IPS DF 4.7 (cell line): ENCODE measurements at regions not wholly inside any gene's neighbourhood (a gene's known extent, or its start where the extent isn't known, plus 50 kb on each side); places are given as distances from the start of the nearest gene placed in this dataset.
"Not testable (repeated sequence)": the region's sequence is repeated elsewhere in the genome, so short reads cannot be mapped to it uniquely, and the experiment has no call there.

Experiments used
- DNase-seq: peaks from one replicate; pipeline ENCODE4 v3.0.0-alpha.2; 2013; ENCODE audit warnings: low spot score; ENCODE audit errors: extremely low read depth

DNA sequence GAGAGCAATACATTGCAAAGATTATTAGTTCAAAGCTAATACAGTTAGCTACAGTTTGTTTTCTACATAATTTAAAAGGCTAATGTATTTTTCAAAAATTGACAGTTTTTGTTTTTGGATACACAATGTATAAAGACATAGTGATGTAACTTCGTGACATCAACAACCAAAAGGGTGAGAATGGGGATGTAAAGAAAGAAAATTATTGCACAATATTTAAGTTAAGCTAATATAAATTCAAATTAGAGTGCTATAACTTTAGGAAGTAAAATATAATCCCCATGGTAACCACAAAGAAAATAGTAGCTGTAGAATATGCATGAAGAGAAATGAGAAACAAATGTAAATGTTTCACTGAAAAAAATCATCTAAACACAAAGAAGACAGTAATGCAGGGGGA is 334.4 kb upstream of the DEPDC1 start:
- DNase-seq: no peak

DNA sequence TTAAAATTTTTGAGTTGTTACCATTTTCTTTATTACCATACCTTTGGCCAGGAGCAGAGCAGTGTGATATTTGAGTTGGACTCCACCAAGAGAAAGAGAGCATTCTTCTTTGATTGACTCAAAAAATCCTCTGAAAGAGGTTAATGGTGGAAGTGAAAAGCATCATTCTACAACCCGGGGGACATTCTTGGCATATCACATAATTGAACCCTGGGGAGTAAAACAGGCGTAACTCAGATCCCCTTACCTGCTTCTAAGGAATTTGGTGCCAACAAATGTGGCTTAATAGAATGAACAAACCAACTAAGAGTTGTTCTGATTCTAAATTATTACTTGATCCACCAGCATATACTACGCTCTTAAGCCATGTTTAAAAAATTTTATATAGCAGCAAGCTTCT is 351.1 kb upstream of the DEPDC1 start:
- DNase-seq: no peak

DNA sequence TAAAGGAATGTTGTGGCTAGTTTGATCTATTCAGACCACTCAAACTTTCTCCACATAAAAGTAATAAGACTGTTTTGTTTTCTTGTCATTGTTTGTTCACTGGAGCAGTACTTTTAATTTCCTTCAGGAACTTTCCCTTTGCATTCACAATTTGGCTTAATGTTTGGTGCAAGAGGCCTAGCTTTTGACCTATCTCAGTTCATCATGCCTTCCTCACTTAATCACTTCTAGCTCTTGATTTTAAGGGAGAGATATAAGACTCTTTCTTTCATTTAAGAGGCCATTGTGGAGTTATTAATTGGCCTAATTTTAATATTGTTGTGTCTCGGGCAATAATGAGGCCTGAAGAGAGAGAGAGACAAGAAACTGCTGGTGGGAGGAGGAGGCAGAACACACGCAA is 371.7 kb upstream of the DEPDC1 start:
- DNase-seq: no peak

DNA sequence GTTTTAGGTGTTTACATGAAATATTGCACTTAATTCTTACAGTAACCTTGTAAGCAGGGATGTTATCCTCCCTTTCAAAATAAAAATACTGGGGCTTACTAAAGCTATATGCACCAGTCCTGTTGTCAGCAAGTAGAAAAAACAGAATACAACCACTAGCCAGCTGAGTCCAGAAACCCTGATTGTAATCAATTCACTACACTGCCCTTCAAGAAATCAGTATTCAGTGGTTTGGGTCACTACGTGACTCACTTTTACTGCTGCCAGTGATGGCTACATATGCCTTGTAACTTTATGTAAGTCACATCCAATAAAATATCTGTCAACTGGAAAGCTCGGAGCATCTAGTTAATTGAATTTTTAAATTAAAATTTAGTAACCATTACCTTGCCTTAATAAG is 376.3 kb upstream of the DEPDC1 start:
- no peak for DNase-seq

- DNase-seq: not testable (repeated sequence)
Measured at GRCh38 chr1:68881330-68882194, 384.7 kb upstream of the DEPDC1 start.

DNA sequence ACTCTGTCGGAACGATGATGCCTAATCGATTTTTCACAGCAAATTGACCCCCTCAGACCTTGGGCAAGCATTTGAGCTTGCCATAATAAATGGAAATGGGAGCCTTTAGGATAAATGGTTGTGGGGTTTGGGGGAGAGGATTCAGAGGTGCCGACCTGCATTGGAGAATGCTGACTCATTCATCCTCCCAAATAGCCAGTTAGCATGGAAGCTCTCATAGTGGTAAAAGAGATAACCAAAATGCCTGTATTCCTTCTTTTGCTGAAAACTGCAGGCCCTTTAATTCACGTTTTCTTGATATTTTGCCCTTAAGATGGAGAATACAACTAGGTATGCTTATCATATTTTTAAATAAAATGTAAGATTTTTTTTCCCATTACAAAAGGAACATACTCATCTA is 392.6 kb upstream of the DEPDC1 start:
- no peak for DNase-seq

DNA sequence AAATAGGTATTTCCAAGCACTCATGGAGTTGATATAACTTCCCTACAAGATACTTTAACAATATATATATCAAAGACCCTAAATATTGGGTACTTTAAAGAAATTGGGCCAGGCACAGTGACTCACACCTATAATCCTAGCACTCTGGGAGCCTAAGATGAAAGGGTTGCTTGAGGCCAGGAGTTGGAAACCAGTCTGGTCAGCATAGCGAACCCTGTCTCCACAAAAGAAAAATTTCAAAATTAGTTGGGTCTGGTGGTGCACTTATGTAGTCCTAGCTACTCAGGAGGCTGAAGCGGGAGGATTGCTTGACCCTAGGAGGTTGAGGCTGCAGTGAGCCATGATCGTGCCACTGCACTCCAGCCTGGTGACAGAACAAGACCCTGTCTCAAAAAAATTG is 393.9 kb upstream of the DEPDC1 start:
- no peak for DNase-seq

DNA sequence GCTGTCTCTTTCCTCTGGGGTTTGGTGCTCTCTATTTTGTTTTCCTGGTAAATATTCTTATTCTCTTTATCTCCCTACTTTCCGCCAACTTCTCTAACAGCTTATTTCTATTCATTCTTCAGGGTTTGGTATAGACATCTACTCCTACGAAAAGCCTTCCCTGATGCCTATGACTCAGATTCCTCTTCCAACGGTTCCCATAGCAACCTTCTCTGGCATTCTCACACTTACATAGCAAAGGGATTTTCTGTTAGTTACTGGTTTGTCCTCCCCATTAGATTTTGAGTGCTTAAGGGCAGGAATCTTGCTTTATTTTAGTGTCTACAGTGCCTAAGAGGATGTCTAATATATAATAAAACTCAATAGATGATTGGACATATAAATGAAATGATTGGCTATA is 407.6 kb upstream of the DEPDC1 start:
- DNase-seq: peak; percentile 9

DNA sequence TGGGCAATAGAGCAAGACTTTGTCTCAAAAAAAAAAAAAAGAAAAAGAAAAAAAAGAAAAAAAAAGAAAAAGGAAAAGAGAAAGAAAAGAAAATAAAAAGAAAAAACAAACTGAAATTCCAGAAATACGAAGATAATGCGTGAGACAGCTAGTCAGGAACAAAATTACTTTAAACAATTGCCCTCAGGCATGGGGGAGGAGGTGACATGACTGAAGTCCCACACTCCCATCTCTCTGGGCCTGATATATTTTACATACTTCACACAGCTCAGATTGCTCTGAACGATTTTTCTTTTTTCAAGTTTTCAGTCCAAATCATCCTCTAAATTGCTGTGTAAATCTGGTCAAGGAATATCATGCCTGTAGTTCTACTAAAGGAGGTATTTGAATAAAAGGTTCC is 409.5 kb upstream of the DEPDC1 start:
- no peak for DNase-seq

GRCh38 chr1:68907491-68907890 is 410.6 kb upstream of the DEPDC1 start:
- DNase-seq: no peak

GRCh38 chr1:68908316-68908715 is 411.4 kb upstream of the DEPDC1 start:
- no peak for DNase-seq

DNA sequence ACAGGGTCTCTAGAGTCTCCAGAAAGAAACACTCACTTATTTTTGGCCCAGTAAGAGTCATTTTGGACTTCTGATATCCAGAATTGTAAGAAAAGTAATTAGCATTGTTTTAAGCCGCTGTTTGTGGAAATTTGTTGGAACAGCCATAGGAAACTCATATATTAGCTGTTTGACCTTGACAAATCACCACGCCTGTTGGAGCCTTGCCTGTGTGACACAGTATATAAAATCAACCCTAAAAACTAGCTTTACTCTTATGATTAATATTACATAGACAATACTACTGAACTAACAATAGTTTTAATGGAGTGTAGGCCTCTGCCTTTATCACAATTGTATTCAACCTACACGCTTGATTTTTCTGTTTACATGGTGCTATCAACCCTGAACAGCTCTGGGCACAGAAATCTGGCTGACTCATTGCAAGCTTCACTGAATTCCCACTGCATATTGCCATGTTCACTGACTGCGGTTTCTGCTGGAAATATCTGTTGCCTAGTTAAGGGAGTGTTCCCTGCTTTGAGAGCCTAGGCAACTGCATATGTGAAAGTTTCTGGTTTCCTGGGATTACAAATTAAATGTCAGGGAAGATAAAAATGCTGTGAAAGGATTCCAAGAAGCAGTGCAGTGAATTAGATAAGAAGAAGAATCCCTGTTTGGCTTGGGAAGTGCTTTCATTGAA is 419.5 kb upstream of the DEPDC1 start:
- DNase-seq: no peak

- DNase-seq: no peak
Measured at GRCh38 chr1:68917456-68917855, 420.6 kb upstream of the DEPDC1 start.

DNA sequence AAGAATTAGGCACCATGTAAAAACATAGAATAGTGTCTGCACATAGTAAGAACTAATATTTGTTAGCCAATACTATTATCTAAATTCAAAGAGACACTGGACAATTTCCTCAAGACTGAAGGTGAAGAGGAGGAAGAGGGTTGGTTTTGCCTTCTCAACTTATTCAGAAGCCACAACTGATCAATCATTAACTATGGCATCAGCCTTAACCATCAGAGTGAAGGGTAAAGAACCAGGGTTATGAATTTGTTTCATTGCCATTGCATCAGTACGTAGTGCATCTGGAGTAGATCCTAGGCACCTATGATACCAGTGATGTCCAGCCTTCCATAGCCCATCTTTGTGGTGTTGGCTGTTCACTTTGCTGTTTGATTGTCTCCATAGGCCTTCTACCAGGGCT is 421.7 kb upstream of the DEPDC1 start:
- no peak for DNase-seq

DNA sequence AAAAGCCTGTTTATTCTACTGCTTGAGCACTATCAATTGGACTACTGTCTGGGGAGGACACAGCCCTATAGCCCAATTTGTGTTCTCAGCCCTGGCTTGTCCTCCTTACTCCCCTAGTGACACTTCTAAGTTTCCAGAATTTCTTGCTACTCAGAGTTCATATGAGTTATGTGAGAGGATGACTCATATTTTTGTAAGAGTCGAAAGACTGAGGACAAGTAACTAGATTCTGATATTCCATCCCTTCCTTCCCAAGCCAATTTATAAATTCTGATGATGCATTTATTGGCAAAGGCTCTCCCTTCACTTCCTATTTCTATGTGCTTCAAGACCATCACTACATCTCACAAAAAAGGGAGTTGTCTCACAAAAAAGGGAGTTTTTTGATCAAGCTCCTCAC is 422.2 kb upstream of the DEPDC1 start:
- no peak for DNase-seq

- not testable (repeated sequence) for DNase-seq
Measured at GRCh38 chr1:68923475-68924088, 426.7 kb upstream of the DEPDC1 start.

GRCh38 chr1:68930101-68930500 is 433.2 kb upstream of the DEPDC1 start:
- DNase-seq: no peak

- DNase-seq: no peak
Measured at GRCh38 chr1:68936530-68936929, 439.6 kb upstream of the DEPDC1 start.

DNA sequence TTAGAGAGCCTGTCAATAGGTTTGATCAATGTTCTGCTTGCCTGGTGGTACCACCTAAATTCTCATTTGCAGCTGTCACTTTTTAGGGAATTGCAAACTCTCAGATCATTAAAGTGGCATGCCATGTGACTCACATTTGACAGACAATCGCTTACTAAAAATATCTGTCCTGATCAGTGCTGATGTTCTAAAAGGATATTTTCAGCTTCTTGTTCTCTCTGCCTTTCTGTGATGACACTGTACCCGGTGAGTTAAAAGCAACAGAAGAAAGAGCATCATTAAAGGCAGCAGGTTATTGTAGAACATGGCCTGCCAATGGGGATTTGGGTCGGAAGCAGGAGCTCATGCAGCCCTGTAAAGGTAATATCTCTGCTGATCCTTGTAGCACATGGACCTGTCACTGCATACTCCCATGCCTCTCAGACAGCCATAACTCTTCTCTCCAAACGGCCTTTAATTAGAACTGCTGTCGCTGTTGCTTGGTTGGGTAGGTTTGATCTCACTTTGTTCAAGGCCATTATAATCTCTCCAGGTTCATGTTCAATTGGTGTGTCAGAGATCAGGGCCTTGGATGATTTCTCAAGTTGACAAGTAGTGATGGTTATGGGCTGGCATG is 441.3 kb upstream of the DEPDC1 start:
- DNase-seq: no peak

GRCh38 chr1:68950036-68950435 is 453.2 kb upstream of the DEPDC1 start:
- DNase-seq: no peak

DNA sequence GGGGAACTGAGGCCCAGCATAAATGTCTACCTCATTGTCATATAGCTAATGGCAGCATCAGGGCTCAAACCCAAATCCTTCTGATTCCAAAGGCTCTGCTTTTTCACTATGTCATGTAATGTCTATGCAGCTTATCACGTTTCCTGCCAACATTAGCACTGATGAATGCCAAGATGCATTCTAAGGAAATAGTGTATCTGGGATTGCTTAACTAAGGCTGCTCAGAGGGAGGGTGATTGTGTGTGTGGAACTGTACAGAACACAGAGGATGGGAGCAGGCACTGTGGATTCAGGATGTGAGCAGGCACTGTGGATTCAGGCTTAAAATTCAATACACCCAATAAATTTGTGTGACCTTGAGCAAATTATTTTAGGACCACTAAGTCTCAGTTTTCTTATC is 456.4 kb upstream of the DEPDC1 start:
- DNase-seq: no peak

DNA sequence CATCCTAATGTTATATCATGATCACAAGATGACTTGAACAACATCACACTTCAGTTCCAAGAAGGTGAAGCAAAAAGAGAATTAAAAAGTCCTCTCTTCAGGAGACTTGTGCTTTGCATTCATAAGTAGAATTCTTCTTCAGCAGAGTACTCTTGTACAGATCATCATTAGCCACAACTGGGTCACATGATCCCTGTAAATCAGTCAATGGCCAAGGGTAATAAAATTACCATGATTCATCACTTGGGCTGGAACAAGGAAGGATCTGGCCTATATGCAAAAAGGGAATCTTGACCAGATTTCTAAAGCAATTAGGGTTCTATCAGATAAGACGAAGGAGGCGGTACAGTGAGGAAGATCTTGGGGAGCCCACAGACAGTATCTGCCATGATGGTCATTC is 458.0 kb upstream of the DEPDC1 start:
- no peak for DNase-seq
